ENCODE measurements at regions not wholly inside any gene's neighbourhood (a gene's known extent, or its start where the extent isn't known, plus 50 kb on each side); places are given as distances from the start of the nearest gene placed in this dataset.

GRCh38 chr14:66254038-66254437, 232.1 kb upstream of the CCDC196 start:
- no peak for TF ChIP-seq CTCF (IDR thresholded peaks at IDR 0.05)
- TF ChIP-seq POLR2A (IDR thresholded peaks at IDR 0.05): no peak
